Fibroblast of gingiva (primary cell): ENCODE measurements at regions not wholly inside any gene's neighbourhood (a gene's known extent, or its start where the extent isn't known, plus 50 kb on each side); places are given as distances from the start of the nearest gene placed in this dataset.
"Not testable (repeated sequence)": the region's sequence is repeated elsewhere in the genome, so short reads cannot be mapped to it uniquely, and the experiment has no call there.

Experiments used
- DNase-seq: peaks from one replicate; pipeline ENCODE4 v3.0.0-alpha.2; 2011; ENCODE audit warnings: low read depth

DNA sequence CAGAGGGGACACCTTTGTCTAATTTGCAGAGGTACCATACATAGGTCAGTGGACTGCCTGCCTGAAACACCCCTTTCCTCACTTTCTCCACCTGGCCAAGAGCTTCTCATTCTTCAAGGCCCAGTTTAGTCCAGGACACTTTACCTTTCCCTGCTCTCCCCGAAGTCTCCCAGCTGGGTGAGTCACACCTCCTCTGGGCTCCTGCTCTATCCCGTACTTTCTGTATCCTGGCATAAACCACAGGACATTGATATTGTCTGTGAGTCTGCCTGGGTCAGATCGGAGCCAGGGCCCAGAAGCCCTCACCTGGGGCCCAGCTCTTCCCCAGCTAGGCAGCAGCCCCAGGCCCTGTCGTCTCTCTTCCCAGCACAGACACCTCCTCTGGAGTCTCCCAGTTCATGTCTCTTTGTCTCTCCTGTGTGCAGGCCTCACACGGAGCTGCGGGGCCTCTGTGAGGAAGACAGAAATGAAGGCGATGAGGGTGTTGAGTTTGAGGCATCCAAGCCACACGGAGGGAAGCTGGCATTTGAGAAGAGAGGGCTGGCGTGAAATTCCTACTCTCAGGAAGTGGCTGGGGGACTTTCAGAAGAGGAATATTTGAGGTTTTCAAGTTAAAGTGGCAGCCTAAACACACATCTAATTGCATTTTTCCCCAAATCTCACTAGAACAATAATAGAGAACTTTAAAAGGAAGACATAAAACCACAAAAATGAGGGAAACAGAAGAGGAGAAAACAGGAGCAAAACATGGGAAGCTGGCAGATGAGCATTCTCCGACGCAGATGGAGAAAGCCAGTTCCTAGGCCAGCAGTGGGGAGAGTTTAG is 79.6 kb upstream of the LAPTM4A start:
- DNase-seq: no peak

DNA sequence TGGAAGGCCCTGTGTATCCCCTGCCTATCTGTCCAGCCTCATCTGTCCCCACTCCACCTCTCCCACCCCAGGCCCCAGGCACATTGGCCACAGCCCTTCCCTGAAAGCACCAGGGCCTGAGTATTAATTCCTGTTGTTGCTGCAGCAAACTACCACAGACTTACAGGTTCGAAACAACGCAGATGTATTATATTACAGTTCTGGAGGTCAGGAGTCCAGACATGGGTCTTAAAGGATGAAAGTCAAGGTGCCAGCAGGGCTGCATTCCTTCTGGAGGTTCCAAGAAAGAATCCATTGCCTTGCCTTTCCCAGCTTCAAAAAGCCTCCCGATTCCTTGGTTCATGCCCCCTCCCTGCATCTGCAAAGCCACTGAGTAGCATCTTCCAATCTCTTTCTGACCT is 78.7 kb upstream of the LAPTM4A start:
- DNase-seq: no peak

- DNase-seq: no peak
These were observed 78.1 kb upstream of the LAPTM4A start for GRCh38 chr2:20129331-20130159.

DNA sequence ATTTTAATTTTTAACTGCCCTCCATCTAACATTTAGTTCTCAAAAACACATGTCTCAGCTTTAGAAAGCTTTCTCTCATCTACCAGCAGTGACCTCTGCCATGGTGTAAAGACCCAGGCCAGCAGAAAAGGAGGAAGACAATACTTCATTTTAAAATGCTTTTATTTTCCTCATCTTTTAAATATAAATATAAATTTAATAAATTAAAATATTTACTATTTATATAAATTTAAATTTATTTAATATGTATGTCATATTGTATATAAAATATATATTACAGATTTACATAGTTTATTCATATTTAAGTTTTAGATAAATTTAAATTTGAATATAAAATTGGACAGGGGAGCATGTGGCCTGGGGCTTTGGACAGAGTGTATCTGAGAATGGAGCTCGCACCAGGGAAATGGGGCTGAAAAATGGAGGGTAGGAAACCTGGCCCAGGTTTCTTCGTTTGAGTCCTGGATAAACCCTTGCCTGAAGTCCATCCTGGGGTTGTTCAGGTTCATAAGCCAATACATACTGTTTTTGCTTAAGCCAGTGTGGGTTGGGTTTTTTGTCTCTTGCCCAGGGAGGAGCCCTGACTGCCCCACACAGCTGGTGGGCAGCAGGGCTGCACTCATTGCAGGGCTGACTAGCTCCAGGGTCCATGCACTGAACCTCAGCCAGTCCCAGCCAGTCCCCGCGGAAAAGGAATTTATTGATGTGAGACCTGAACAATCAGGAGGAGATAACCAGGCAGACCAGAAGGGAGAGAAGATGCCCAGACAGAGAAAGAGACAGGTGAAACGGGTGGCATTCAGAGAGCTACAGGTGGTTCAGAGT is 77.3 kb upstream of the LAPTM4A start:
- no peak for DNase-seq

DNA sequence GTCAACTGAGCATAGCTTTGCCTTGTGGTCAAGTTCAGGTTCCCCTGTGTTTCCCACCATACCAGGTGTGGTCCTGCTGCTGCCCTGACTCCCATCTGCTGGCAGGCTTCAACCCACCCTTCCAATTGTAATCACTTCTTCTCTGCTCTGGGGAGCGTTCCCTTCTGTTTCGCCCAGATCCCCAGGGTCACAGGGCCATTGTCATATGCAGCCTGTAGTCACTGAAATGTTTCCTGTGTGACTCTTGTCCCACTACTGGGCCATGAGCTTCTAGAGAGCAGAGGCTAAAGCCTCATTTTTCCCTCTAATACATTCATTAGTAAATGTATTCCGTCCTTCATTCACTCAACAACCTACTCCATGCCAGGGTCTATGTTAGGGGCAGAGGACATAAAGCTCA is 75.0 kb upstream of the LAPTM4A start:
- no peak for DNase-seq

DNA sequence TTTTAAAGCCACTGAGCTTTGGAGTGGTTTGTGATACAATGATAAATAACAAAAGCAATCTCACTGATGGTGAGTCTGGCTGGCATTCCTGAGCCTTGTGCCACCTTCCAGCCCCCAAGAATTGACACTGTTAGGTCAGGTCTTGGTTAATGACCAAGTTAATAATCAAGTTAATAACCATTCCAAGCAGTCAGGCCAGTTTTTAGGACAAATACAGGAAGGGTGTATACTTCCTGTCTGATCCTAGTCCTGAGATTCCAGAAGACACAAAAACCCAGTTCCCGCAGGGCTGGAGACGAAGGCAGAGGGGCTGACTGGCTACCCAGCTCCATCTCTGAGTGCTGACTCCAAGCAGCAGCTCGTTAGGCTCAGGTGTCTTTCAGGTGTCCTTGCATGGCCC is 74.6 kb upstream of the LAPTM4A start:
- DNase-seq: no peak

- DNase-seq: no peak
These were observed 74.2 kb upstream of the LAPTM4A start for GRCh38 chr2:20125616-20126015.

- DNase-seq: no peak
These were observed 73.7 kb upstream of the LAPTM4A start for GRCh38 chr2:20125164-20125563.

DNA sequence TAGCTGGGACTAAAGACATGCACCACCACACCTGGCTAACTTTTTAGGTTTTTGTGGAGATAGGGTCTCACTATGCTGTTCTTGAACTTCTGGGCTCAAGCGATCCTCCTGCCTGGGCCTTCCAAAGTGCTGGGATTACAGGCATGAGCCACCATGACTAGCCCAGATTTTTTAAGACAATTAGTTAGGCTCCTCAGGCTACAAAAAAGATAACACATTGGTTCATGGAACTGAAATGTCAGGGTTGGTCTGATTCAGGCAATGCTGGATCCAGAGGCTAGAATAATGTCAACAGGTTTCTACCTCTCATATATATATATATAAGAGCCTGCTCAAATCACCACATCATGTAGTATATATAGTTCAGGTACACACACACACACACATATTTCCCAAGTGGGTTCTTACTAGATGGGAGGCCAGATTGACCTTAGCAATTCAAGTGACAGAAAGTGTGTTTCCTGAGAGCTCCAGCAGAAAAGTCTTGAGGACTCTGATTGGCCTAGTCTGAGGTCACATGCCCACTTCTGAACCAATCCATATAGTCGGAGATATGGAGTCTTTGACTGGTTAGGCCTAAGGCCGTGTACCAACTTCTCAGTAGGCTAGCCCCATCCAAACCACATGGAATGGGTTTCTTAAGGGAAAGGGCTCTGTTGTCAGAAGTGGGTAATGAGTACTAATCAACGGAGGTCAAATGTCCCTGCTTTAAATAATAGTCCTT is 72.6 kb upstream of the LAPTM4A start:
- no peak for DNase-seq

GRCh38 chr2:20122864-20123263 is 71.4 kb upstream of the LAPTM4A start:
- no peak for DNase-seq

- DNase-seq: no peak
These were observed 69.4 kb upstream of the LAPTM4A start for GRCh38 chr2:20120569-20121416.

- DNase-seq: no peak
These were observed 66.6 kb upstream of the LAPTM4A start for GRCh38 chr2:20118051-20118450.

- DNase-seq: no peak
These were observed 64.5 kb upstream of the LAPTM4A start for GRCh38 chr2:20115902-20116301.

DNA sequence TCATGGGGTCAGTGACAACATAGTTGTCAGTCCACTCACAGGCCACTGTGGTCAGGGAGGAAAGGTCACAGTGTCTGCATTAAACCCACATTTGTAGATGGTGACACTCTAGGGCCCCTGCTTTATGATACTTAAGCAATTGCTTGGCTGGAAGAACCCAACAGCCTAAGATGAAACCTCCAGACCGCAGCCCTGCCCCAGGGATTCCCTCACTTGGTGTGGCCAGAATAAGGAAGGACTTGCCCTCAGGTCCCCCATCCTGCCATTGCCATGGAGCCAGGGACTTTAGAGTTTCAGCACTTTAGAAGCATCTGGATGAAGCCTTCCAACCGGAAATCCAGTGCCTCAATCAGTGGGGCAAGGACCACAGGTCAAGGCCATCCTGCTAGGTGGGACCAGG is 63.9 kb upstream of the LAPTM4A start:
- no peak for DNase-seq

DNA sequence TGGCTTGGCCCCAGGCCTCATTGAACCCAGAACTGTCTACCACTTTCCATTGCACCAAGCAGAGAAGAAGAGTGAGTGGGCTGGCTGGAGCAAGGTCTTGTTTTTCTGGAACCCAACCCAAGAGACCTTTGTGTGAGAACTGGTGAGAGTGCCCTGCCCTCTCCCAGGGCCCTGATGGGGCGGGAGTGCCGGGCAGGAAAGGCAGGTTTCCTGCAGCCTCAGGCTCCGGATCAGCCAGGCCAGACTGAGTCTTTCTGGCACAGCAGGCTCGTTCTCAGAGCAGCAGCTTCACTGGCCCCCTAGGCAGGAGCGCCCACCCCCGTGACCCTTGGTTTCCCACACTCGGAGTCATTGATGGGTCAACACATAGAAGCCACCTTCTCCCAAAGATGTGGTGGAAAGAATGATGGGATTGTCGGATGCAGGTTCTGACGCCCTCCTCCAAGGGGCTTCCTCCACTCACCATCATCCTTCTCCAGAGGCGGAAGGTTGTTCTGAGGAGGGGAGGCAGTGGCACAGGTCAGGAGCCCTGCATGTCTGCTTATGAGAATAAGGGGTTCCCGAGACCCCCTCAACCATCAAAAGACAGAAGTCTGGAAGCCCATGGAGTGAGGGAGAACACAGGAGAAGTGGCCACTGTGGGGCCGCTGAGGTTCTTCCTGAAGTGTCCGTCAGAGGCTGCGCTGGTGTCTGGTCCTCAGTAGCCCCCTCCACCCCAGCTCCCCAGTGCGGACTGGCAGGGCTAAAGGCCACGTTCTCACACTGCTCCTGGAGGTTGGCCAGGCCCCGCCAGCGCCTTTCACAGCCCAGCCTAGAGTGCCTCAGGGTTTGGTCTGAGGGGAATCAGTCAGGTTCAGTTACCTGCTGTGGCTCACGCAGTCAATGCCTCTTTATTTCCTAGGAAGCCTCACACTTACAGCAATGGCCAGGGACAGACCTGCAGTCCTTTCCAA is 62.8 kb upstream of the LAPTM4A start:
- DNase-seq: no peak

DNA sequence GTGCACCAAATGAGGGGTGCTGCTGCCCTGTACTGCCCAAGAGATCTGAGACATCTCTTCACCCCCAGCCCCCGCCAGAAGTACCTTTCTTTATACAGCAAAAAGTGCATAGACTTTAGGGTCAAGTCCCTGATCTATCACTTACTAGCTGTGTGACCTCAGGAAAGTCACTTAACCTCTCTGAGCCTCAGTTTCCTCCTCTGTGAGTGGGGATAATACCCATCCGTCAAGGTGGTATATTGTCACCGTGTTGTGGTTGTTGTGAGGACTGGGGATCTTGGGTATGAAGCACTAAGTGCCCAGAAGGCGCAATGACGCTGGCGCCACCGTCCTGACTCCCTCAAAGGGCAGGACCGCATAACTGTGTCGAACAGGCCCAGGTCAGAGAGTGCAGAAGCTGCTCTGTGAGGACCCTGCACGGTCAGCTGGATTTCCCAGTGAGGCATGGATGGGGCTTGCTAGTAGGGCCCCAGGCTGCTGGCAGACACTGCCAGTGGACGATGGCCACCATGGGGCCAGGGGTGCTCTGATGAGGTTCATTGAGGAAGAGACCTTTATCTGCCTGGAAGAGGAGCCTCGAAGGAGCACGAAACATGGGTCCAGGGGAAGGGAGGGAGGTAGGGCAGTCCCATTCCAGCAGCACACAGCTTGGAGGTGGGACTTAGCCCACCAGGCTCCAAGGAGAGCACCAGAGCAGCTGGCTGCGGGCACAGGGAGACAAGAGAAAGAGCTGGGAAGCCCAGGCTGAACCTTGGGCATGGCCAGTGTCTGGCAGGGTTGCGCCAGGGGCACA is 61.8 kb upstream of the LAPTM4A start:
- no peak for DNase-seq

GRCh38 chr2:20112361-20112760 is 60.9 kb upstream of the LAPTM4A start:
- not testable (repeated sequence) for DNase-seq

DNA sequence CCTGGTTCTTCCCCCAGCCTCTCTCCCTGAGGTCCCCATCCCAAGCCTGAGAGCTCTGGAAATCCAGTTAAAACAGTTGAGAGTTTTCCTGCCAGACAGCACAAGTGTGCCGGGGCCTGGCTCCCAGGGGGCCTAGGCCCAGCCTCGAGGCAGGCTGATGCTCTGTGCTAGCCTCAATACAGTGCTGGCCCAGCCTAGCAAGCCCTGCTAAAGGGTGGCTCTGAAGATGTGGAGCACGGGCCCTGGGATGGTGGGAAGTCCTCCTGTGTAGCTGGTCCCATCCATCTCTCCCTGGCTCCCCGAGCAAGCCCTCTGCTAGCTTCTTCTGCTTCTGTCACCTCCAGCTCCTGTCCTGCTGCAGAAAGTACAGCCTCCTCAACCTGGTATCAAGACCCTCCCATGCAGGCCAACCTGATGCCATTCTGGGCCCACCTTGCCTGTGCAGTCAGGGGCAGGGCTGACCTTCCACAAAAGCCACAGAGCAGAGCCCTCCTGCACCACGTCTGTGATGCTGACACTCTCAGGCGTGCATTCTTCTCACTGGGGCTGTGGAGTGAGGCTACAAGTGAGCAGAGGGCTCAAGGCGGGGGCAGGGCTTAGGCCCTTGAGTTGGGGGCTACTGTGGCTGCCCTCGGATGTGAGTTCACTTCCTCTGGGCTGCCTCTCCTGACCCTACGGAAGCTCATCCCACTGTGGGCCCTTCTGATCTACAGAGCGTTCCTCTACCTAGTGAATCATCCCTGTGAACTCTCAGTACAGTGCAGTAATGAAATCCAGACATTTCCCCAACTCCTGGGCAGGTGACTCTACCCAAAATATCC is 60.1 kb upstream of the LAPTM4A start:
- no peak for DNase-seq
